HG03378 (cell line): ENCODE measurements at regions not wholly inside any gene's neighbourhood (a gene's known extent, or its start where the extent isn't known, plus 50 kb on each side); places are given as distances from the start of the nearest gene placed in this dataset.

Source experiments
- ATAC-seq: cut with Tn5 transposase; IDR thresholded peaks from one replicate; pipeline ENCODE4 v1.9.1; 2021; ENCODE audit warnings: mild to moderate bottlenecking, moderate library complexity; ENCODE audit not compliant: unreplicated experiment

DNA sequence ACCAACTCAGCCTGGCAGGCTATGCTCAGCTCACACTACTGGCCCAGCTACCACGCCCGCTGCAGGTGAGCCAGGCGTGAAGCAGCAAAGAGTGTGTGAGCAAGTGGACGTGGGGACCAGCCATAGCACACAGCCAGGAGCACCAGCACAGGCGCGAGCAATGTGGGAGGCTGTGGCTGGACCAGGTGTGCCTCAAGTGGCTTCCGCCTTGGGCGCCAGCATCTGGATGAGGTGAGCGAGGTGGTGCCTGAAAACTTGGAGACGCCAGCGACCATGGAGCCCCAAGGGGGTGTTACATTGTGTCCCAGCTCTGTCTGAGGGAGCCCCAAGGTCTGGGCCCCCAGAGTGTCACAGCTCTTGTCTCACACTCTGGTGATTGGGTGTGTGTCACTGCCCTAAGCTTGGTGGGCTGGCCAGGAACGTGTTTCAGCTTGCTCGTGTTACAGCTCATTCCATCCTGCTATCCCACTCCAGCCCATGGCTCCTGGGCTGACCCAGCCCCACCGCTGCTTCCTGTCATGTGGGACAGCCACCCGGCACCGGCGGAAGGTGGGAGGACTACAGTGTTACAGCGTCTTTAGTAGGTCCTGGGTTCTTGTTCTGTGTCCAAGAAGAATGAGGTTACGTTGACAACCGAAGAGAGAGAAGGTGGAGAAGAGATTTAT, 508.0 kb upstream of the MMS22L start:
- ATAC-seq, result no peak

GRCh38 chr6:97805596-97805995, 522.6 kb upstream of the MMS22L start:
- ATAC-seq, result no peak

GRCh38 chr6:97812940-97813339, 529.9 kb upstream of the MMS22L start:
- no peak for ATAC-seq

DNA sequence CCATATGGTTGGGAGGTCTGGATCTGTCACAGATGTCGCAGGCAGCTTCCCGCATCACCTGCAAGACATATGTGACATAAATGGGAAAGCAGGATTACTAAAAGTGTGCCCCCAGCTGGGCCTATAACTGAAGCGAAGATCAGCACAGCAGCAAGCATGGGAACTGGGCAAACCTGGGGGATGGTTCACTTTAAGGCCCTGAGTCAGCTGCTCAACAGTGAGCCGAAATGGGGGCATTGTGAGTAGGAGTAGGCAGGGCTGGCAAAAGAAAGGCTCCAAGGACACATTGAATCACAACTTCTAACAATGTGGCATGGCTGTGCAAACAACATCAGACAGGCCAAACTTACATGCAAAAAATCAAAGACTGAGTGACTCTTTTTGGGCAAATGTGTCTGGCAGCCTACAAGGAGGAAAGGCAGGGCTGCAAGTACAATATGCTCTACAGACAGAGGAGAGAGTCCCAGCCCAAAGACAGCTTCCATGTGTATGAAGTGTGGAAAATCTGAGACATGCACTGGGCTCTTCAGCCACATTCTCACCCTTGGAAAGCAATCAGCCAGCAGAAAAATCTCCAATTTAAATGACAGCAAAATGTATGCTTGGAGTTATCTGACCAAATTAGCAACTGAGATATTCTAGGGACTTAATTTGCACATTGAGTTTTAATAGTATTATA, 531.0 kb upstream of the MMS22L start:
- no peak for ATAC-seq

DNA sequence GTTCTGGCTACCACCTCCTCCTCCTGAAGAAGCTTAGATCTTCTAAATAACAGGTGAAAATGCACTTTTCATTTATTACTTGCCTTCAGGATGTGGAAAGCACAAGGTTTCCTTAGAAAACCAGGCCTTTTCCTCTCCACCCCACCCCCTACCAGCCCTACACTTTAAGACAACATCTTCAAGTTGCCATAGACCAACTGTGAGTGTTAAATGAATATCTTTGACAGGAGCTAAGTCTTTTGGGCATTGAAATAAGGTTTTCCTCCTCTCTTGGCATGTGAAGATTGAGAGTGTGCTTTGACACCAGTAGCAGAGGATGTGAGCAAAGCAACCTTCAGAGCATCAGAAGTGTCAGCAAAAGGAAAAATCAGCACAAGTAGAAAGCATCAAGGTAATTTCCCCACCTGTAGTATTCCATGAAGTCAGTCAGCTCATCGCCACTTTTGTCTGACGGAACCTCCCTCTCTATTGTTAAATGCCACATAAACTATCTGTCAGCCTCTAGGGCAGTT, 532.3 kb upstream of the MMS22L start:
- no peak for ATAC-seq

- ATAC-seq, result no peak
These were observed 533.5 kb upstream of the MMS22L start for GRCh38 chr6:97816526-97816925.

DNA sequence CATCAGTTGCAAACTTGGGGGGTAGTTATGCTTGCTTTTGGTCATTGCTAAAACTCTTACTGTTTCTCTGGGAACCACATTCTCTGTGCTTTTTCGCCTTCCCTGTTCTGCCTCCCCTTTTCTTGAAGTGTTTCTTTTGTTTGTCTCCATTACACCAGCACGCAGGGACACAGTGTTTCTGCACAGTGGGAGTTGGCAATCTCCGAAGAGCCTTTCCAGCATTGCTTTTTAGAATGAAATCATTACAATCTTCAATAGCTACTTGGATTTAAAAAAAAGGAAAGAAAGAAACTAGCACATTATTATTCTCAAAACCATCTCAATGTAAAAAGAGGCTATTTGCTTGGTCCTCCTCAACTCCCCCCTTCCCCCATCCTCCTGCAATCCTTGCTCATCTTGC, 536.7 kb upstream of the MMS22L start:
- ATAC-seq, result no peak

- ATAC-seq, result no peak
These were observed 537.4 kb upstream of the MMS22L start for GRCh38 chr6:97820400-97820799.

DNA sequence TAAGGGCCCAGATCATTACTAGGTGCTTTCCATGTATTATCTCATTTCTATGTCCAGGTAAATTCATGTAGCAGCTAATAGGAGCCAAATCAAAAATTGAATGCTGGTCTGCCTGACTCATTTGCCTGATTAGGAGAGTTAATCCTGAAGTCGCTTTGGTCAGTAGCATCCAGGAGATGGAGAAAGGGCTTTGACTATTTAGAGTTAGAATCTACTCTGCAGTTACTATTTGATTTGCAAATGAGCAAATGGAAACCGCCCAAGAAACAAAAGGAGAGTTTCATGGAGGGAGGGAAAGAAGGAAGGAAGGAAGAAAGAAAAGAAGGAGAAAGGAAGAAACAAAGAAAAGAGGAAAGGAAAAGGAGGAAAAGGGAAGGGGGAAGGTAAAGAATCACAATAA, 539.6 kb upstream of the MMS22L start:
- no peak for ATAC-seq

DNA sequence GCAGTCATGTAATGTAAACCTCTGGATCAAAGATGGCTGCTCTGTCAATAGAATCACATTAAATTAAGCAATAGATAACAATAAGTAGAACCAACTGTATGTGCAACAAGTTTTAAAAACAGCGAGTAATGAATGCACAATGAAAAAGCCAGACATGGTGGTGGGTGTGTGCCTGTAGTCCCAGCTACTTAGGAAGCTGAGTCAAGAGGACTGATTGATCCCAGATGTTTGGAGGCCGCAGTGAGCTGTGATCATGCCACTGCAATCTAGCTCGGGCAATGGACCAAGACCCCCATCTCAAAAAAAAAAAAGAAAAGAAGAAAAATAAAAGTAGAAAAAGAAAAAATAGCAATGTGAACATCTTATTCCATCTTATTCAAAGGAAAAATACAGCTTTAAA, 558.7 kb upstream of the MMS22L start:
- no peak for ATAC-seq

DNA sequence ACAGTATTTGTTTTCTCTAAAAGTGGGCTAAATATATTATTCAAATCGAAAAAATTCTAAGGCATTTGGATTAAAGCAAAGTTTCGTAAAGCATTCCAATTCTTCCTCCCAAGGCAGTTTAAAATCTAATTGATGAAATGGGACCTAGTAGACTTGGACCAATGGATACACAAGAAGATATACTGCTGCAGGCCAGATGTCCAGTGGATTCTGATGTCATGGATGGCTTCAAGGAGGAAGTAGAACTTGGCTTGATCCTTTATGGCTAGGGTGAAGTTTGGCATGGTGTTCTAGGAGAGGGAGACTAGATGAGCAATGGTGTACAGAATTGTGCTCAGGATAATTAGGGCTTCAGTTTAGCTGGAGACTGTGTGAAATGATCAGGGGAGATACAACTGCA, 559.5 kb upstream of the MMS22L start:
- ATAC-seq, result no peak

DNA sequence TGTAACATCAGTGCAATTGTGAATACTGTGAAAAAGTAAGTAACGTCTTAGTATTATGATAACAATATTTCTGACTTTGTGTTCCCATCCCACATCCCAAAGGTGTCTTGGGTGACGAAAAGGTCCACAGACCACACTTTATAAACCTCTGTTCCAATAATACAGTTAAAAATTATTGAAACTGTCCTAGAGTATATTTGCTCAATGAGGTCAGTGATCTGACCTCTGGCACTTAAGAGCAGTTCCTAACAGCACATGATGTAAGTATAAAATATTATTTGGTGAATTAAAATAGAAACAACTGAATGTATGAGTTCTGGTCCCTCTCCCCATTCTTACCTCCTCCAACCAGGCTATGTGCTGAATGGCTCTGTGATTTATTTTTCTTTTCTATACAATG, 566.4 kb upstream of the MMS22L start:
- ATAC-seq, result no peak

DNA sequence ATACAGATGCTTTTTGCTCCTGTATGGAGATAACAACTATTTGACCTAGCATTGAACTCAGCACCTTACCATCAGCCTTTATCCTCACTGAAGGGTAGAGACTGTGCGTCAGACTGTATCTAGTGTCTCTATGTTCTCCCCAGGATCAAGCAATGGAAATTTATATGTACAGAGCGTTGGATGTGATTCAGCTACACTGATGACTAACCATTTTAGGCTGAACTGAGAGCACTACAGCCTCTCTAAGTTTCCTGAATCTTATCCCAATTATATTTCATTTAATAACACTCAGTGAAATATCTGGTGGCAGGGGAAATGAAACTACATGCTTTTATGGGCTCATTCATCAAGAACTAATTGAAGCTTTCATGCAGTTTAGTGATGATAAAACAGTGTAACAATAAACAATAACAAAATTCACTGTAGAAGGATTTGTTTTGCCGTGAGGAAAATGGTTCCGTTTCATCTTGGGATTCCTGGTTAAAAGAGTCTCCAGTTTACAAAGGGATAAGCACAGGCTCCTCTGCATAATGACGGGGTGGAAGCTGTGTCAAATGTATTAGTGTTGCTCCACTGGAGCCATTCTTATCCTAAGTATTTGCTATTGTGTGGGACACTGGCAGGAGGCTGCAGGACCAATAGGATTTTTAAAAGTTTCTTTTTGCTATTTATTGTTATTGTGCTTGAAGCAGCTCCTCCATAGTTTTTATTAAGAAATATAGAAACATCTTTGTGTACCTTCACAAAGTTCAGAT, 567.6 kb upstream of the MMS22L start:
- ATAC-seq, result no peak

DNA sequence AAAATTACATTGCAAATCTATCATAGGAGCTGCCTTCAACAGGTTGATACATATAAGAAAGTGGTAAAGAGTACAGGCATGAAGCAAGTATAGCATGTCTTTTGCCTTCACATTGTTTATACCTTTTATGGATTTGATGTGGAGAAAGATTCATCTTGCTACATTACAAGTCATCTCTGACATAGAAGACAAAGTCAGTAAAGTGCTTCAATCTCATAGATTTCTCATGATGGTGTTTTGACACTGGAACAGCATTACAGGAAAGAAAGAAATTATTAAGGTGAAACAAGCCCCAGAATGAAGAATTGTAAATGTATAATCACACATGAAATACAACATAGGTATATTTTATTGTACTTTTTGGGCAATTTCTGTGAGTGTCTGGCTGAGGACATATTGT, 580.7 kb upstream of the MMS22L start:
- no peak for ATAC-seq

GRCh38 chr6:97864366-97864765, 581.4 kb upstream of the MMS22L start:
- ATAC-seq, result no peak

DNA sequence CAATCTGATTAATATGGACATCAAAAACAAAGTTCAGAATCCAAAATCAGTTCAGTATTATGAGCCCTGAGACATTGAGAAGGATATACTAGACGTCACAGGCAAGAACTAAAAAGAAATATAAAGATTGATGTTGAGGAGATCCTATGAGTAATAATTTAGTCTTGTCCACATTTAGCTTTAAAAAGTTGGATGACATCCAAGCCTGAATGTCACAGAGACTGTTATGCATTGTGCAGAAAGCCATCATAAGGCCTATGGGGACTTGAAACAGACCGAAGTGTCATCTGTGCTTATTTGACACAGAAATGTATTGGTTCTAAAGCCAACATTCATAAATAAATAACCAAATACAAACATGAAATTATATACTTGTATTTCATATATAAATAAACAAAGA, 581.8 kb upstream of the MMS22L start:
- no peak for ATAC-seq

DNA sequence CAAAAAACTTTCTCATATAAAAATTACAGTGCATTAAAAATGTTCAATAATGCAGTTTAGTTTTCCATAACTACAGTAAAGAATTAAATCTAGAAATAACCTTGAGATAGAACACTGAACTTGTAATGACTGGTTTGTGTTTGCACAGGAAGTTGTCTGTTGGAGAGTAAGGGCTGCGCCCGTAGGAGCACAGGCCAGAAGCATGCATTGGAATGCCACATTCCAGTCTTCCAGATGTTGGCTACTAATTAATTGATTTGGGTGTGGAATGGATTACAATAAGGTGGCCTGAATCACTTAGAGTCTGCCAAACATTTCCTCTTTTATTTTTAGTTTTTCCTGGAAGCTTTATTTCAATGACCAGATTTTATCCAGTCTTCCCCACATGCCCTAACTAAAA, 582.6 kb upstream of the MMS22L start:
- ATAC-seq, result no peak

DNA sequence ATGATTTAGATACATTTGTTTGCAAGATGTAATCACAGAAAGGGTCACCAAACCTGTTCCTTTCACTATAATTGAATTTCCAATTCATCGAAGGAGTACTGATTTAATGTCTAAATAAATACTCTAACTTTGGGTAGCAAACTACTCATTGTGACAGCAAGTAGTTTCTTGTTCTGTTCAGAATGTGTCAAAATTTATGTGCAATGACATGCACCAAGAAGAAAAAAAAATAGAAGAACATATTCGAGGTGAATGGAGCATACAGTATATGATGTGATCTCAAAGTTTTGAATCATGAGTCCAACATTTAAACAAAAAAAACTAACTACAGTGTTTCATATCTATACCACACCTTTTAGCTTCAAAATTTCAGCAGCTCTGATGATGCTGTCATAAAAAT, 583.6 kb upstream of the MMS22L start:
- ATAC-seq, result no peak

- ATAC-seq, result no peak
These were observed 584.2 kb upstream of the MMS22L start for GRCh38 chr6:97867177-97867576.

DNA sequence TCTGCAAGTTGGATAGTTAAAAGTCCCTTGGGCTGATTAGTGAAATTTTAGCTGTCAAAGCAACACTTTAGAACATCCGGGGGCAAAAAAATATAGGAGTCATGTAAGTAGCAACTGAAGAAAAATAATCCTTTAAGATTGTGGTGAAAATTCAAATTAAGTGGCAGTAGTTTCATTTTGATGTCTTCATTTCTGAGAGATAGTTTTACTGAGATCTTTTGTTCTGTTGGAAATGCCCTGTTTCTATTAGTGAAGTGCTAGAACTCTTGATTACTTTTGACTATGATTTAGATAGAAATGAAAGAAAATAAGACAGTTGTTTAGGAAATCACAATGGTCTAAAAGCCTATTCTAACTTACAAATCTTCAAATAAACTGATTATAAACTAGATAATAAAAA, 587.3 kb upstream of the MMS22L start:
- ATAC-seq, result no peak

DNA sequence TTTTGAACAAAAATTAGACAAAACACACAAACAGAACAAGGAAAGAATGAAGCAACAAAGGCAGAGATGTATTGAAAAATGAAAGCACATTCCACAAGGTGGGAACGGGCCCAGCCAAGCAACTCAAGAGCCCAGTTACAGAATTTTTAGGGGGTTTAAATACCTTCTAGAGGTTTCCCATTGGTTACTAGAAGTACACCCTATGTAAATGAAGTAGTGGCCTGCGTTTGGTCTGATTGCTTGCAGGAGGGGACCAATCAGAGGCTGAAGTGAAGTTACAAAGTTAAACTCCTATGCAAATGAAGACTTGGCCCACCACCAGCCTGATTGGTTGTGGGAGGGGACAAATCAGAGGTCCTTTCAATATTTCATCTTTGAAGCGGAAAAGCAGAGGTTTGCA, 593.7 kb upstream of the MMS22L start:
- no peak for ATAC-seq

DNA sequence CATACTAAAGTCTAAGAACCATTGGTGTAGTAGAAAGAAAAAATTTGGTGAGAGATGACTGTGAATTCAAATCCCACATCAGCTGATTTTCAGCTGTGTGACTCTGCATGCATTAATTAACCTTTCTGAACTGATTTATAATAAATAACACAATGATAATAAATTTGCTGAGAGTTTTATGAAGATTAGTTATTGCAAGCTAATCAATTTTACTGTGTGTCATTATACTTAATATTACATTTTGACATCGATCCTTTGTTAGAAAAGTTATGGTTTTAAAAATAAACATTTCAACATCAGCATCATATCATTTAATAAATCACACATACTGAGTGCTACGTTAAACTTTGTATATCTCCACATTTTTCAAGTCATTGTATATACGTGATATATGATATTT, 599.7 kb upstream of the MMS22L start:
- no peak for ATAC-seq
